Suprapubic skin (tissue), 4 donors: ENCODE measurements at regions not wholly inside any gene's neighbourhood (a gene's known extent, or its start where the extent isn't known, plus 50 kb on each side); places are given as distances from the start of the nearest gene placed in this dataset.

Experiments
- EP300 ChIP-seq: sonication (generic); formaldehyde crosslinking; IDR thresholded peaks from one replicate; pipeline ENCODE4 v1.6.1; 2017; ENCODE audit warnings: antibody characterized with exemption
- POLR2A ChIP-seq, 2 donors: fragments of 450-650 bp; IDR thresholded peaks; one replicate each; pipeline ENCODE4 v1.6.1; 2017; ENCODE audit warnings: antibody characterized with exemption in 2 of 2, mild to moderate bottlenecking in 2 of 2, moderate library complexity in 2 of 2
- POLR2AphosphoS5 ChIP-seq, 3 donors: sonication (generic); formaldehyde crosslinking; IDR thresholded peaks; one replicate each; pipeline ENCODE4 v1.6.1; 2017; ENCODE audit warnings: antibody characterized with exemption in 3 of 3
- TF ChIP-seq, protein P1 (sequence below), 2 donors: fragments of 200-600 bp in 1 of 2; fragments of 450-650 bp in 1 of 2; sonication (generic) in 1 of 2; IDR thresholded peaks; one replicate each; pipeline ENCODE4 v1.5.1; 2016 to 2019; ENCODE audit warnings: antibody characterized with exemption in 2 of 2, mild to moderate bottlenecking in 1 of 2, moderate library complexity in 1 of 2

DNA sequence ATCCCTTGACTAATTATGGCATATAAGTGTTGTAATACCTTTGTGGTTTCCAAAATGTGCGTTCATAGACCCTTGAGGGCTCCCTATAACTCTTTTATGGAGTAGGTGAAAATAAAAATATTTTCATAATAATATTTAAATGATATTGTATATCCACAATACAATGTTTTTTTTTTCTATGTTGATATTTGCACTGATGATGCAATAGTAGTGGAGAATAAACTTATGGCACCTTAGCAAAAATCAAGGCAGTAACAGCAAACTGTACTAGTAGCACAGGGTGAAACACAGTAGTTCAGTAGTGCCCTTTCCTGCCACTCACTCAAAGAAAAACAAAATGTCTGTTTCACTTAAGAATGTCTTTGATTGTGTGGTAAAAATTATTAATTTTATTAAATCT lies 465.3 kb downstream of the C4orf33 start:
- TF ChIP-seq, protein P1, sequence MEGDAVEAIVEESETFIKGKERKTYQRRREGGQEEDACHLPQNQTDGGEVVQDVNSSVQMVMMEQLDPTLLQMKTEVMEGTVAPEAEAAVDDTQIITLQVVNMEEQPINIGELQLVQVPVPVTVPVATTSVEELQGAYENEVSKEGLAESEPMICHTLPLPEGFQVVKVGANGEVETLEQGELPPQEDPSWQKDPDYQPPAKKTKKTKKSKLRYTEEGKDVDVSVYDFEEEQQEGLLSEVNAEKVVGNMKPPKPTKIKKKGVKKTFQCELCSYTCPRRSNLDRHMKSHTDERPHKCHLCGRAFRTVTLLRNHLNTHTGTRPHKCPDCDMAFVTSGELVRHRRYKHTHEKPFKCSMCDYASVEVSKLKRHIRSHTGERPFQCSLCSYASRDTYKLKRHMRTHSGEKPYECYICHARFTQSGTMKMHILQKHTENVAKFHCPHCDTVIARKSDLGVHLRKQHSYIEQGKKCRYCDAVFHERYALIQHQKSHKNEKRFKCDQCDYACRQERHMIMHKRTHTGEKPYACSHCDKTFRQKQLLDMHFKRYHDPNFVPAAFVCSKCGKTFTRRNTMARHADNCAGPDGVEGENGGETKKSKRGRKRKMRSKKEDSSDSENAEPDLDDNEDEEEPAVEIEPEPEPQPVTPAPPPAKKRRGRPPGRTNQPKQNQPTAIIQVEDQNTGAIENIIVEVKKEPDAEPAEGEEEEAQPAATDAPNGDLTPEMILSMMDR (IDR thresholded peaks at IDR 0.05) = no peak
- no peak for TF ChIP-seq POLR2AphosphoS5 (IDR thresholded peaks at IDR 0.05)
- no peak for TF ChIP-seq POLR2A (IDR thresholded peaks at IDR 0.05)
- TF ChIP-seq EP300 = no peak
